ENCODE measurements at regions not wholly inside any gene's neighbourhood (a gene's known extent, or its start where the extent isn't known, plus 50 kb on each side); places are given as distances from the start of the nearest gene placed in this dataset.

GRCh38 chr10:91708174-91708861 lies 75.4 kb upstream of the PPP1R3C start:
- no peaks in the 10 kb centered on the region for H3K36me3 ChIP-seq
- intact Hi-C loops (cut with DNase I; ENCODE audit: low total_unique reads) = no loop called here
- peaks cover 0 to 4% (median 0%) of the 10 kb centered on the region in 6 donors for H3K4me1 ChIP-seq
- H3K27me3 ChIP-seq (replicated peaks in 1 of 7) = no peaks in the 10 kb centered on the region
- TF ChIP-seq POLR2AphosphoS5 (IDR thresholded peaks at IDR 0.05) (no peak), POLR2A (IDR thresholded peaks at IDR 0.05) (no peak), CTCF (IDR thresholded peaks at IDR 0.05 in 8 of 11, conservative IDR thresholded peaks at IDR 0.05 in 3 of 11) (no peak)
- WGBS, 5 donors = 75 to 94% (median 86%) methylated on average over 3 of the region's 3 CpGs
- no peaks in the 10 kb centered on the region for H3K9me3 ChIP-seq
- no peak overlapping the region for H3K4me3 ChIP-seq
- no peak overlapping the region for H3K27ac ChIP-seq
- no peak for DNase-seq

- TF ChIP-seq POLR2AphosphoS5 (IDR thresholded peaks at IDR 0.05) = no peak
- no peak for TF ChIP-seq POLR2A (IDR thresholded peaks at IDR 0.05)
- TF ChIP-seq CTCF (IDR thresholded peaks at IDR 0.05 in 8 of 11, conservative IDR thresholded peaks at IDR 0.05 in 3 of 11) = no peak
- intact Hi-C loops (cut with DNase I; ENCODE audit: low total_unique reads) = no loop called here
- no peaks in the 10 kb centered on the region for H3K9me3 ChIP-seq
- H3K36me3 ChIP-seq = no peaks in the 10 kb centered on the region
- H3K27me3 ChIP-seq (replicated peaks in 1 of 7) = no peaks in the 10 kb centered on the region
- DNase-seq = no peak
- 61 to 77% (median 72%) methylated on average over 3 of the region's 3 CpGs for WGBS, 5 donors
- no peak overlapping the region for H3K27ac ChIP-seq
- no peak overlapping the region for H3K4me3 ChIP-seq
- H3K4me1 ChIP-seq = peaks cover 0 to 3% (median 0%) of the 10 kb centered on the region in 6 donors
Measured at GRCh38 chr10:91707236-91707635, 74.4 kb upstream of the PPP1R3C start.

- Histone ChIP-seq H3K27ac (no peak overlapping the region), H3K36me3 (no peaks in the 10 kb centered on the region), H3K4me3 (no peak overlapping the region), H3K9me3 (no peaks in the 10 kb centered on the region), H3K27me3 (replicated peaks in 1 of 7) (no peaks in the 10 kb centered on the region), H3K4me1 (no peaks in the 10 kb centered on the region)
- WGBS, 5 donors = 80 to 96% (median 87%) methylated on average over 2 of the region's 2 CpGs
- no peak for DNase-seq
- TF ChIP-seq POLR2AphosphoS5 (IDR thresholded peaks at IDR 0.05) (no peak), POLR2A (IDR thresholded peaks at IDR 0.05) (no peak), CTCF (IDR thresholded peaks at IDR 0.05 in 8 of 11, conservative IDR thresholded peaks at IDR 0.05 in 3 of 11) (no peak)
- intact Hi-C loops (cut with DNase I; ENCODE audit: low total_unique reads) = no loop called here
Measured at GRCh38 chr10:91705948-91706670, 73.2 kb upstream of the PPP1R3C start.

- H3K4me3 ChIP-seq = no peak overlapping the region
- H3K9me3 ChIP-seq = no peaks in the 10 kb centered on the region
- H3K27ac ChIP-seq = no peak overlapping the region
- no peak for DNase-seq
- WGBS, 5 donors = 31 to 41% (median 35%) methylated on average over 4 of the region's 4 CpGs
- TF ChIP-seq CTCF (IDR thresholded peaks at IDR 0.05 in 8 of 11, conservative IDR thresholded peaks at IDR 0.05 in 3 of 11) = no peak
- TF ChIP-seq POLR2A (IDR thresholded peaks at IDR 0.05) = no peak
- H3K36me3 ChIP-seq = no peaks in the 10 kb centered on the region
- no peaks in the 10 kb centered on the region for H3K4me1 ChIP-seq
- H3K27me3 ChIP-seq (replicated peaks in 1 of 7) = no peaks in the 10 kb centered on the region
- intact Hi-C loops (cut with DNase I; ENCODE audit: low total_unique reads) = no loop called here
Measured at GRCh38 chr10:91702620-91703019, 69.7 kb upstream of the PPP1R3C start.
